CD4-positive, alpha-beta T cell treated with Interleukin-2 at 100 ng/mL for 4 hours (primary cell): ENCODE measurements at regions not wholly inside any gene's neighbourhood (a gene's known extent, or its start where the extent isn't known, plus 50 kb on each side); places are given as distances from the start of the nearest gene placed in this dataset.
"Not testable (repeated sequence)": the region's sequence is repeated elsewhere in the genome, so short reads cannot be mapped to it uniquely, and the experiment has no call there.

ENCODE experiments used
- DNase-seq: peaks from one replicate; pipeline ENCODE4 v3.0.0-alpha.2; 2020; ENCODE audit warnings: low spot score

DNA sequence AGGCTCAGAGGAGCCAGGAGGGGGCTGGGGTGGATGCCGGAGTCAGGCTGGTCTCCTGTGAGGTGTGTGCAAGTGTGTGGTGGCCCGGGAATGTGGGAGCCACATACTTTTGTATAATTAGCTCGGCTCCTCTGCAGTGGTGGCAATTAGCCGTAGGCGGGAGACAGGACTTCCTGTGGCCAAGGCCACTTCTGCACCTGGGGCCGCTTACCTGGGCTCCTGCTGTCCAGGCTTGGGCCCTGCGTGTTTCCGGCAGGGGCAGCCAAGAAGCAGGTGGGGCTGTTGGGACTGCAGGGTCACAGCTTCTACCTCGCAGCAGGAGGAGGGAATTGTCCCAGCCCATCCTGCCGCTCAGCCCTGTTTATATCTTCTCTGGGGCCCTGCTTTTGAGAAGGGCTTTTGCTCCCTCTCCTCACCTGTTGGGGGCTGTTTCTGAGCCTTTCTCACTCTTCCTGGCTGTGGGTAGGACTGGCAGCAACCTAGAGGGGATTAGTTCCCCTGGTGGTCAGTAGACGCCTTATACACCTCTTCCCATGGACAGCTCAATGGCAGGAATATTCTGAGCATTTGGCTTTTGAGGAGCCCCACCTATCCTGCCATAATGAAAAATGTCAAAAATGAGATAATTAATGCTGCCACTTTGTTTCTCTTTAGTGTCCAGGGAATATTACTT lies 145.4 kb upstream of the PITX1 start:
- DNase-seq: no peak

DNA sequence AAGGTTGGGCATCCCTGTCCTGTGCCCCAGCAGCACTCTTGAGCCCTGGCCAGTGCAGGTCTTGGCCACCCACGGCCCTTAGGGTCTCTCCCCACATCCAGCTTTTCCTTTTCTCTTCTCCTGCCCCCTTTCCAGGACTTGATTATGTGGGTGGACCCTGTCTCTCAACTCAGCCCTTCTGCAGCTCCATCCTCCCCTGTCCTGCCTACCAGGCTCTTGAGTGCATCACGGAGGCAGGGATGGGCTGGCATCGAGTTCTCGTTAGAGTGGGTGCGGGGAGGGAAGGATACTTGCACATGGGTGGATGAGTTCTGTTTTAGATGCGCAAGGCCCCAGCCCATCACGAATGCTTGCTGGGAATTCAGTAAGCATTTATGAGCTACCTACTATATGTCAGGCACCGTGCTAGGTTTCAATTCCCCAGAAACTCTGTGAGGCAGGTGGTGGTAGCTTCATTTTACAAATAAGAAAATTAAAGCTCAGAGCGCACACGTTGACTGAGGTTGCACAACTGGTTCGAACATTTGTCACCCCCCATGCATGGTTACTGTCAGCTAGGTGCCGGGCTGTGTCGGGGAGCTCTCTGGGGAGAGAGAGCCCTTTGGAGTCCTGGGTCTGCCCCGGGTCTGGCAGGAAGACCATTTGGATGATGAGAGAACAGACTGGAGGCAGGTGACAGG lies 144.6 kb upstream of the PITX1 start:
- DNase-seq: no peak

DNA sequence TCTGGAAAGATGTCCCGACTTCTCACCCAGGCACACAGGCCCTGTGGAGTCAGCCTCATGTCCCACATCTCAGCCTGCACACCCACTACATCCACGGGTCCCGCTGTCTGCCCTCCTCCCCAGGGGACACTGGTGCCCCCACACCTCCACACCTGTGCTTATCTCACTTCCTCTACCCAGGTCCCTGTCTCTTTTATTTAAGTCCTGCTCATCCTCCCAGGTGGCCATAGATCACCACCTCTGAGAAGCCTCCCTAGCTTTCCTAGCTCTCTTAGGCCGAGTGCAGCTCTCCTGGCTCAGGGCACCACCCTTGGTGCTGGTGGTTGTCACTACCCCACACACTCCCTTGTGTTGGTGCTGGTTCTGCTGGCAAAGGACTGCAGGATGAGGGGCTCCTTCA lies 143.6 kb upstream of the PITX1 start:
- DNase-seq: no peak

DNA sequence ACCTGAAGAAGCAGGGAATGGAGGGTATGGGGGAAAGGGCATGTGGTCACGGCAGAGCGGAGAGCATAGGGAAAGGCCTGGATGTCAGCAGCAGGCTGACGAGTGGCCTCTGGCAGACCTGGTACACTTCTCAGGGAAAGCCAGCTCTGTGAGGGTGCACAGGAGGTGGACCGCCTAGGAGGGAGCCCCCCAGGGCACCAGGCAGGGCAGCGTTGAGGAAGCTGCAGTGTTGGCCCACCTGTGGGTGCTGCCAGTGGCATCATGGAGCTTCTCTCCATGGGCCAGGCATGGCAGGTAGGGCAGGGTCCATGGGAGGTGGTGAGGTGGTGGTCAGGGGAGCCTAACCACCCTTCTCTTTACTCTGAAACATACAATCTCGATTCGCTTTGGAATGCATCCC lies 143.0 kb upstream of the PITX1 start:
- no peak for DNase-seq

GRCh38 chr5:135174315-135175096 lies 140.5 kb upstream of the PITX1 start:
- DNase-seq: no peak

DNA sequence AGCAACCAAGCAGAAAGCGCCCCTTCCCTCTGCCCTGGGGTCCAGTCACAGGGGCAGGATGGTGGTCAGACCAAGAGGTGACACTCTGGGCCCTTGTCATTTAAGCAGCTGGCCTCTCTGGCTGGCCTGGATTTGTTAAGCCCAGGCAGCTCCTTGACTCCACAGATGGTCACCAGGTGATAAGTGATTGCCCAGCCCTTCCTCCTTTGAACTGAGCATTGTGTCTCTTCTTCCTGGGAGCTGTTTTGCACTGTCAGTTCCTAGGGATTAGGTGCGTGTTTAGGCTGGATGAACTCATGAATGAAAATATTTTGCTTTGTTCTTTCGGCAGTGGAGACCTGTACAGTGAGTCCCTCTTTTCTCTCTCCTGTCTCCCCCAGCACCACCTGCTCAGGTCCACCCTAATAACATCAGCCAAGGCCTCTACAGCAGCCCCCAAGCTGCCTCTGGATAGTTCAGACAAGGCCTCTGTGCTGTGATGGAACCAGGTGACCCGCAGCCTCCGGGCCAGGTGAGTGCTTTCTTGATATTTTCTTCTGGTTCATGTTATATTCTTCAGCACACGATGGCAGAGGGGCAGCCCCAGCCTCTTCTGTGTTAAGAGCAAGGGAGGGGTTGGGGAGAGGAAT lies 139.7 kb upstream of the PITX1 start:
- DNase-seq: no peak

DNA sequence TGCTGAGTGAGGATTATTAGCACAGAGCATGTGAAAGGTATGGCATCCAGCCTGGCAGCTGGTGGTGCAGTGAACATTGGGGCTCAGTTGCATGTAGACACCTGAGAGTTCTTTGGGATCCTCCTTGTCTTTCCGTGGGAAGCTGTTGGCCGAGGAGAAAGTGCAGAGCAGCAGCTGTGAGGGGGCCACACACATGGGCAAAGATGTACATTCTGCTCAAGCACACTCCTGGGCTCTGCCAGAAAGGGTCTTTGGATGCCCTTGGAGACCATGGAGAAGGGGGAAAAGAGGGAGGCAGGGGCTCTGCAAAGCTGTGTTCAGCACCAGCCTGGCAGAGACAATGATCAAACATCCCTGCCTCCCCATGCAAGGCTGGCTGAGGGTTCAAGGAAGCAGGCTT lies 138.7 kb upstream of the PITX1 start:
- no peak for DNase-seq

- no peak for DNase-seq
These were observed 137.3 kb upstream of the PITX1 start for GRCh38 chr5:135171336-135171735.

DNA sequence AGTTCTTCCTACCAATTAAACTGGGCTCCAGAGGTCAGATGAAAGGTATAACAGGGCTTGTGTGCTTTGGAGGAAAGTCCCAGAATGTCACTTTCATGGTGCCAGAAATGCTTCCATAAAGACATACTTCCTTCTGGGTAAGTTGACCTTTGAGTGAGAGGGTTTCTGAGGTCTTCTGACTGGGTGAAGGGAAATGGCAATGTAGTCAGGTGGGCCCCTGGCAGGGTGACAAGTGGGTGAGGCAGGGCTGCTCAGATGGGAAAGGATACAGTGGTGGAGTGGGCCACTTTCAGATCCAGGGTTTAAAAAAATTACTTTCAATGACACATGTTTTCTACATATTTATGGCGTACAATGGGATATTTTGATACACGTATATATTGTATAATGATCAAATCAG lies 136.5 kb upstream of the PITX1 start:
- no peak for DNase-seq

DNA sequence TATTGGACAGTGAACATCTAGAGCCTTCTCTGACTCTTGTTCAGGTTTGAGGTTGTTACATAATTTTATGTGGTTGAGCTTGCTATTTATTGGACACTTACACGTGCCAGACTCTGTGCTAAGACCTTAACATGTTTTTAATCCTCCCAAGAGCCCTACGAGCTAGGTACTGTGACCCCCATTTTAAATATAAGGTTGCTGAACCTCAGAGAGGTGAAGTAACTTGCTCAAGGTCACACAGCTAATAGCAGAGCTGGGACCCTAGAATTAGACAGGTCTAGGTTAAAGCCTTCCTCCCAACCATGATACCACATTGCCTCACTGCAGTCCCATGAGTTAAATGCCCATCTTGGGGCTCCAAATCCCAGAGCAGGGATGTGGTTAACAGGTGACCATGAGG lies 135.7 kb upstream of the PITX1 start:
- DNase-seq: no peak

GRCh38 chr5:135167634-135168033 lies 133.6 kb upstream of the PITX1 start:
- DNase-seq: no peak

DNA sequence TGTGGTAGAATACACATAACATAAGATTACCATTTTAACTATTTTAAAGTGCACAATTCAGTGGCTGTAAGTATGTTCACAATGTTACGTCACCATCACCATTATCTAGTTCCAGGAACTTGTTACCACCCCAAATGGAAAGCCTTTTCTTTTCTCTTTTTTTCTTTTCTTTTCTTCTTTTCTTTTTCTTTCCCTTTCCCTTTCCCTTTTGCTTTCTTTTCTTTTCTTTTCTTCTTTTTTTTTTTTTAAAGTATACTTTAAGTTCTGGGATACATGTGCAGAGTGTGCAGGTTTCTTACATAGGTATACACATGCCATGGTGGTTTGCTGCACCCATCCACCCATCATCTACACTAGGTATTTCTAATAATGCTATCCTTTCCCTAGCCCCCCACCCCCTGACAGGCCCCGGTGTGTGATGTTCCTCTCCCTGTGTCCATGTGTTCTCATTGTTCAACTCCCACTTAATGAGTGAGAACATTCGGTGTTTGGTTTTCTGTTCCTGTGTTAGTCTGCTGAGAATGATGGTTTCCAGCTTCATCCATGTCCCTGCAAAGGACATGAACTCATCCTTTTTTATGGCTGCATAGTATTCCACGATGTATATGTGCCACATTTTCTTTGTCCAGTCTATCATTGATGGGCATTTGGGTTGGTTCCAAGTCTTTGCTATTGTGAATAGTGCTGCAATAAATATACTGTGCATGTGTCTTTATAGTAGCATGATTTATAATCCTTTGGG lies 131.0 kb upstream of the PITX1 start:
- DNase-seq: not testable (repeated sequence)

GRCh38 chr5:135163964-135164363 lies 129.9 kb upstream of the PITX1 start:
- no peak for DNase-seq

- DNase-seq: no peak
These were observed 129.4 kb upstream of the PITX1 start for GRCh38 chr5:135163391-135163790.

DNA sequence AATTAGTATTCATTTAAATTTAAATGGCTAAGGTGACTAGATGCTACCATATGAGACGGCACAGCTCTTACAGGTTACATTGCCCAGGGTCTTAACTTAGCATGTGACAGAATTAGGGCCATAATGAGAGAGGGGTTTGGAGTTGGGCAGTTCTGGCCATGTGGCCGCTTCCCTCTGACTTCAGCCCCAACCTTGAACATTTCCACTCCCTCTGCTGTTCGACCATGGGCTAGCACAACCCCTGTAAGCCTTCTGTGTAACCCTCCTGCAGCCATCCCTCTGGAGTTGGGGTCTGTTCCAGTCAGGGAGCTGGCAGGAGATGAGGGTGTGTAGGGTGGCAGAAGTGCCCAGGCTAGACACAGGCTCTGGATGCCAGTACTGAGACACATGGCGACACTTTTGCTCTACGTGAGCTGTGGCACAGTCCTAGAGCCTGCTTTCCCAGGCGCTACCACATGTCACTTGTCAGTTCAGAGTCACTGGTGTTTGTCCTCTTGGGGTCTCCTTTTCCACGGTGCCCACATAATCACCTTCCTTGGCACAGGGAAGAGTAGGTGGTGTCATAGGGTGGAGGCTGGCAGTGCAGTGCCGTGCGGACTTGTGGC lies 128.7 kb upstream of the PITX1 start:
- no peak for DNase-seq

DNA sequence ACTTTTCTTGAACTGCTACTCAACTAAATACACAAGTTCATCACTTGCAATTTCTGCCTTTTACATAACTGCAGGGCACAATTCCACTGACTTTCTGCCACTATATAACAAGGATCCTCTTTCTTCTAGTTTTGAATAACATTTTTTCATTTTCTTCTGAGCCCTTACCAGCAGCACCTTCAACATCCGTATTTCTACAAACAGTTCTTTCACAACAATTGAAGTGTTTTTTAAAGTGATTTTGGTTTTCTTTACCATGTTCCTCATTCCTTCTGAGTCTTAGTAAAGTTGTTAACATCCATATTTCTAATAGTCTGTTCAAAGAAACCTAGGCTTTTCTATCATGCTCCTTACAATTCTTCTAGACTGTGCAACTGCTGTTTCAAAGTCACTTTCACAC lies 127.2 kb upstream of the PITX1 start:
- DNase-seq: no peak

DNA sequence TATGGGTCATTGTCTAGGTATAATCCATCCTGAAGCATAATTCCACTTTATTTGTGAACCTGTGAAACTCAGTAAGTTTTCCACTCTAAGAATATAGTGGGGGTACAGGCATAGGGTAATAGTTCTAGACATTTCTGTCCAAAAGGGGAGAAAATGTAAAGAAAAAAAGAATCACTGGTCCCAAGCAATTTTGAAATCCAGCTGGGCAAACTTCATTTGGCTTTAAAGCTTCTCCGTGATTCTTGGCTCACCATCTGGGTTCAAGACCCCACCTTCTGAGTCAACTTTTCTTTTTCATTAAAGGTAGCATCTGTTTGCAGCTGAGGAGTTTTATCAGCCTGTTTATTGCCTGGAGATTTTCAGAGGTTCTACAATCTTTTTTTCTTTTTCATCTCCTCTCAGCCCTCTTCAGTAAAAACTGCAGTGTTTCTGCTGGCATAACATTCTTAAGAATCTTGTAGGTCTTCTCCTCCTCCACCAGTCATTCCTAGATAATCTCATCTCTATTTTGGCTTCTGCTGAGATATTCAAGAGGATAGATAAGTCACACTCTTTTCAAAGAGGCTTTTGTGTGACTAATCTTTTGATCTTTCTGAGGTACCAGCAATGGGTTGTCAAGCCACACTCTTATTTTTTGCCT lies 126.1 kb upstream of the PITX1 start:
- no peak for DNase-seq

DNA sequence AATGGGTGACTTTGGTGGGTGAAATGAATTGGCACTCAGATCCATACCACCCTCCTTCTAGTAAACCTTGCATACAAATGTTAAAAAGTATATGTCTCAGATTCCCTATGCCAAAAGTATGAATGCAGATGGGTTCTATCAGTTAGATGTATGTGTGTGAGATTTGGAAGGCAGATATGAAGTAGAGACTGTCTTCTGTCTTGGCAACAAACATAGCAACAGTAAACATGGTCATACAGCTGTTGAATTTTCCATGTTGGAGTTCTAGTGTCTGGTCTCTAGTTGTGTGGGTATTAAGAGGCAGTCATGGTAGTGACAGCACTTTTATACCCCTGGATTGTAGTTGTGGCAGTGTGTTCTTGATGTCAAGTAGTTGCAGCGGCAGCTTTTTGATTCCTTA lies 125.6 kb upstream of the PITX1 start:
- DNase-seq: no peak

DNA sequence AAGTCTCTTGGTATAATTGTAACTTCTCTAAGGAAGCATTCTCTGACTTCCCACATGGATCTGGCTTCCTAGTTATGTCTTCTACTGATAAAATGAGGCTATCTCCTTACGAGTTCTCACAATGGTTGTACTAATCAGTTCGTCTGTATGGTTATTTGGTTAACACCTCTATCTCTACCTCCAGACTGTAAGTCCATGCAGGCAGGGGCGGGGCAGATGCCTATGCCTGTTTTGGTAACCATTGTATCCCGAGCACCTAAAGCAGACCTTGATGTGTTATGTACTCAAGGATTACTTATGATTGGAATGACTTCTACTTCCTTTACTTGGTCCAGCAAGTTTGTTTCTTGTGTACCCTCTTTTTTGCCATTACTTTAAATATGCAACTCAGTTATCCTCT lies 125.0 kb upstream of the PITX1 start:
- DNase-seq: no peak

- no peak for DNase-seq
These were observed 124.3 kb upstream of the PITX1 start for GRCh38 chr5:135158314-135158697.
